ENCODE measurements at regions not wholly inside any gene's neighbourhood (a gene's known extent, or its start where the extent isn't known, plus 50 kb on each side); places are given as distances from the start of the nearest gene placed in this dataset.

DNA sequence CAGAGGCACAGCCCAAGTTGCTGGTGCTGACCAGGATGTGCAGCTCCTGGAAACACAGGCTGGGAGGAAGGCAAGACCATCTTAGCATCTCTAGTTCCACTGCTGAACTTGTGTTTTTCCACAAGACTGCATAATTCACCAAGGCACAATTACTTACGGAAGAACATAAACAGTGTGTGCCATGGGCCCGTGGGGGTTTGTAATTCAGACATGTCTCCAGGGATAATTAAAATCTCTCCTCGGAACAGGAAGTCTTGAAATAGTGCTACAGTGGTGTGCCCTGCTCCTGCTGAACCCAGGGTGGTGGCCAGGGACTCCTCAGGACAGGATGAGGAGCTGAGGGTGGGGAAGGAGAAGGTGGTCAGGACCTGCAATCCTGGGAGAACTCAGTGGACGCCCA lies 188.2 kb downstream of the CCT6B start:
- no peak for TF ChIP-seq POLR2A (IDR thresholded peaks at IDR 0.05)
- TF ChIP-seq, protein P1, sequence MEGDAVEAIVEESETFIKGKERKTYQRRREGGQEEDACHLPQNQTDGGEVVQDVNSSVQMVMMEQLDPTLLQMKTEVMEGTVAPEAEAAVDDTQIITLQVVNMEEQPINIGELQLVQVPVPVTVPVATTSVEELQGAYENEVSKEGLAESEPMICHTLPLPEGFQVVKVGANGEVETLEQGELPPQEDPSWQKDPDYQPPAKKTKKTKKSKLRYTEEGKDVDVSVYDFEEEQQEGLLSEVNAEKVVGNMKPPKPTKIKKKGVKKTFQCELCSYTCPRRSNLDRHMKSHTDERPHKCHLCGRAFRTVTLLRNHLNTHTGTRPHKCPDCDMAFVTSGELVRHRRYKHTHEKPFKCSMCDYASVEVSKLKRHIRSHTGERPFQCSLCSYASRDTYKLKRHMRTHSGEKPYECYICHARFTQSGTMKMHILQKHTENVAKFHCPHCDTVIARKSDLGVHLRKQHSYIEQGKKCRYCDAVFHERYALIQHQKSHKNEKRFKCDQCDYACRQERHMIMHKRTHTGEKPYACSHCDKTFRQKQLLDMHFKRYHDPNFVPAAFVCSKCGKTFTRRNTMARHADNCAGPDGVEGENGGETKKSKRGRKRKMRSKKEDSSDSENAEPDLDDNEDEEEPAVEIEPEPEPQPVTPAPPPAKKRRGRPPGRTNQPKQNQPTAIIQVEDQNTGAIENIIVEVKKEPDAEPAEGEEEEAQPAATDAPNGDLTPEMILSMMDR (IDR thresholded peaks at IDR 0.05) = no peak

Measured in tibial nerve (tissue), 3 donors.